Uterus (tissue), 3 donors: ENCODE measurements at regions not wholly inside any gene's neighbourhood (a gene's known extent, or its start where the extent isn't known, plus 50 kb on each side); places are given as distances from the start of the nearest gene placed in this dataset.

Source experiments
- DNase-seq, 2 donors: peaks; one replicate each; pipeline ENCODE4 v3.0.0-alpha.2; 2019 to 2020
- H3K27ac ChIP-seq, 2 donors: fragments of 200-600 bp; sonication (generic); 1 replicate in 1 of 2; 2 replicates in 1 of 2; pipeline ENCODE4 v1.5.1; 2016 to 2018
- H3K27me3 ChIP-seq, 2 donors: fragments of 200-600 bp; sonication (generic); one replicate each; pipeline ENCODE4 v1.5.1; 2018 to 2019; ENCODE audit warnings: control low read depth in 1 of 2
- H3K36me3 ChIP-seq, 2 donors: fragments of 200-600 bp; sonication (generic); one replicate each; pipeline ENCODE4 v1.5.1; 2019; ENCODE audit warnings: control low read depth in 1 of 2
- H3K4me1 ChIP-seq, 2 donors: fragments of 200-600 bp; sonication (generic); one replicate each; pipeline ENCODE4 v1.5.1; 2018 to 2019; ENCODE audit warnings: control low read depth in 1 of 2
- H3K4me3 ChIP-seq, 2 donors: fragments of 200-600 bp; sonication (generic); 1 replicate in 1 of 2; 2 replicates in 1 of 2; pipeline ENCODE4 v1.5.1; 2018 to 2019; ENCODE audit warnings: mild to moderate bottlenecking in 1 of 2
- H3K9me3 ChIP-seq, 2 donors: fragments of 200-600 bp; sonication (generic); one replicate each; pipeline ENCODE4 v1.5.1; 2019; ENCODE audit warnings: control low read depth in 1 of 2
- CTCF ChIP-seq, 4 experiments: fragments of 200-600 bp in 2 of 4; fragments of 450-650 bp in 2 of 4; sonication (generic) in 2 of 4; IDR thresholded peaks; one replicate each; pipeline ENCODE4 v1.5.1; 2016 to 2019; ENCODE audit warnings: antibody characterized with exemption in 4 of 4, mild to moderate bottlenecking in 2 of 4, moderate library complexity in 1 of 4
- POLR2A ChIP-seq, 2 donors: fragments of 450-650 bp; IDR thresholded peaks; one replicate each; pipeline ENCODE4 v1.6.1; 2016; ENCODE audit warnings: antibody characterized with exemption in 2 of 2, mild to moderate bottlenecking in 1 of 2, moderate library complexity in 1 of 2
- intact Hi-C: fragments of 100-400 bp; cut with DNase I; formaldehyde crosslinking; loops from one replicate; pipeline ENCODE4 v1.15.1; 2023; ENCODE audit warnings: low total_unique reads
- donor health status: DM: yes; HTN: yes; CAD: no.

DNA sequence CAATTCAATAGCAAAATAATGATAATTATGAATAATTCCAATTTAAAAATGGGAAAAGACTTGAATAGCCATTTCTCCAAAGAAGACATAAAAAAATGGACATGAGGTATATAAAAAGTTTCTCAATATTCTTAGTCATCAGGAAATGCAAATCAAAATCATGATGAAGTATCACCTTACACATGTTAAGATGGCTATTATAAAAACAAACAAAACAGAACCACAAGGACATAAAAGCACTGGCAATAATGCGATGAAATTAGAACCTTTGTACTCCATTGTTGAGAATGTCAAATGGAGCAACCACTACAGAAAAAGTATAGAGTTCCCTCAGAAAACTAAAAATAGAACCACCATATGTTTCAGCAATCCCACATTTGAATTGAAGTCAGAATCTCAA lies 1186.1 kb downstream of the SLITRK5 start:
- no peaks in the 10 kb centered on the region for H3K4me1 ChIP-seq
- no peaks in the 10 kb centered on the region for H3K36me3 ChIP-seq
- no peaks in the 10 kb centered on the region for H3K27me3 ChIP-seq
- intact Hi-C loops: no loop called here
- TF ChIP-seq POLR2A (IDR thresholded peaks at IDR 0.05) (no peak), CTCF (IDR thresholded peaks at IDR 0.05) (no peak)
- H3K9me3 ChIP-seq: no peaks in the 10 kb centered on the region
- H3K27ac ChIP-seq: no peak overlapping the region
- DNase-seq: no peak
- no peak overlapping the region for H3K4me3 ChIP-seq

- Histone ChIP-seq H3K4me3 (no peak overlapping the region), H3K9me3 (no peaks in the 10 kb centered on the region), H3K27me3 (no peaks in the 10 kb centered on the region), H3K4me1 (no peaks in the 10 kb centered on the region), H3K36me3 (no peaks in the 10 kb centered on the region), H3K27ac (no peak overlapping the region)
- no peak for TF ChIP-seq POLR2A (IDR thresholded peaks at IDR 0.05)
- TF ChIP-seq CTCF (IDR thresholded peaks at IDR 0.05): no peak
- no peak for DNase-seq
- intact Hi-C loops: no loop called here
Observed at GRCh38 chr13:88862095-88862620, 1191.0 kb downstream of the SLITRK5 start.

GRCh38 chr13:88863116-88863515 lies 1191.9 kb downstream of the SLITRK5 start:
- Histone ChIP-seq H3K4me3 (no peak overlapping the region), H3K27me3 (no peaks in the 10 kb centered on the region), H3K4me1 (no peaks in the 10 kb centered on the region), H3K27ac (no peak overlapping the region), H3K36me3 (no peaks in the 10 kb centered on the region), H3K9me3 (no peaks in the 10 kb centered on the region)
- intact Hi-C loops: no loop called here
- TF ChIP-seq CTCF (IDR thresholded peaks at IDR 0.05): no peak
- no peak for TF ChIP-seq POLR2A (IDR thresholded peaks at IDR 0.05)
- DNase-seq: no peak

- Histone ChIP-seq H3K27me3 (no peaks in the 10 kb centered on the region), H3K36me3 (no peaks in the 10 kb centered on the region), H3K27ac (no peak overlapping the region), H3K9me3 (no peaks in the 10 kb centered on the region), H3K4me3 (no peak overlapping the region), H3K4me1 (no peaks in the 10 kb centered on the region)
- intact Hi-C loops: no loop called here
- TF ChIP-seq CTCF (IDR thresholded peaks at IDR 0.05): no peak
- TF ChIP-seq POLR2A (IDR thresholded peaks at IDR 0.05): no peak
- no peak for DNase-seq
Observed at GRCh38 chr13:88866195-88866594, 1195.0 kb downstream of the SLITRK5 start.

DNA sequence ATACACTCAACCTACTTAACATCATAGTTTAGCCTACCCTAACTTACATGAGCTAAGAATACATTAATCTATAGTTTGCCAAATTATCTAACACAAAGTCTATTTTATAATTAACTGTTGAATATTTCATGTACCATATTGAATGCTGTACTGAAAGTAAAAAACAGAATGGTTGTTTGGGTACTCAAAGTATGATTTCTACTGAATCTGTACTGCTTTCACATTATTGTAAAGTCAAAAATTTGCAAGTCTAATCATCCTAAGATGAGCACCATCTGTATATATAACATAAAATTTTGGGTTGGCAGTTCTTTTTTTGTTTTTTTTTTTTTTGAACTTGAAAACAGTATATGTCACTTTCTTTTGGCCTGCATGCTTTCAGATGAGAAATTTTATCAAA lies 1212.6 kb downstream of the SLITRK5 start:
- intact Hi-C loops: no loop called here
- H3K27ac ChIP-seq: no peak overlapping the region
- H3K36me3 ChIP-seq: no peaks in the 10 kb centered on the region
- H3K4me1 ChIP-seq: no peaks in the 10 kb centered on the region
- no peak for DNase-seq
- no peaks in the 10 kb centered on the region for H3K9me3 ChIP-seq
- no peak overlapping the region for H3K4me3 ChIP-seq
- H3K27me3 ChIP-seq: no peaks in the 10 kb centered on the region
- TF ChIP-seq POLR2A (IDR thresholded peaks at IDR 0.05) (no peak), CTCF (IDR thresholded peaks at IDR 0.05) (no peak)
